ENCODE measurements at regions not wholly inside any gene's neighbourhood (a gene's known extent, or its start where the extent isn't known, plus 50 kb on each side); places are given as distances from the start of the nearest gene placed in this dataset.

DNA sequence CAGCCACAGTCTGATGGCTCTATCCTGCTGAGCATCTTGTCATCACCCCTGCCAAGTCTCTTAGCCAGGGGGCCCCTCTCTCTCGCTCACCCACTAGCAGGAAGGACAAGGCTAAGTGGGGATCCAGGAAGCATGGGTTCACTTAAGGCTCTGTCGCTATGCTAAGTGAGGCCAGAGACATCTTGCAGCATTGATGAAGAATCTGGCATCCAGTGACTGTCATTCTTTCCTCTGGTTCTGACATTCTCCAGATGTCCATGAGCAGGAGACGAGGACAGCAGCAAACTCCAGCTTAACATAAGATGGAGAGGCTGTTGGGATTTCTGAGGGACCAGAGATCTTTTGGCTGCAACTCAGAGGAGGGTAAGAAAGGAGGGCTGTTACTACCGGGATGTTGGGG is 230.2 kb downstream of the TSHZ3 start:
- DNase-seq = no peak

DNA sequence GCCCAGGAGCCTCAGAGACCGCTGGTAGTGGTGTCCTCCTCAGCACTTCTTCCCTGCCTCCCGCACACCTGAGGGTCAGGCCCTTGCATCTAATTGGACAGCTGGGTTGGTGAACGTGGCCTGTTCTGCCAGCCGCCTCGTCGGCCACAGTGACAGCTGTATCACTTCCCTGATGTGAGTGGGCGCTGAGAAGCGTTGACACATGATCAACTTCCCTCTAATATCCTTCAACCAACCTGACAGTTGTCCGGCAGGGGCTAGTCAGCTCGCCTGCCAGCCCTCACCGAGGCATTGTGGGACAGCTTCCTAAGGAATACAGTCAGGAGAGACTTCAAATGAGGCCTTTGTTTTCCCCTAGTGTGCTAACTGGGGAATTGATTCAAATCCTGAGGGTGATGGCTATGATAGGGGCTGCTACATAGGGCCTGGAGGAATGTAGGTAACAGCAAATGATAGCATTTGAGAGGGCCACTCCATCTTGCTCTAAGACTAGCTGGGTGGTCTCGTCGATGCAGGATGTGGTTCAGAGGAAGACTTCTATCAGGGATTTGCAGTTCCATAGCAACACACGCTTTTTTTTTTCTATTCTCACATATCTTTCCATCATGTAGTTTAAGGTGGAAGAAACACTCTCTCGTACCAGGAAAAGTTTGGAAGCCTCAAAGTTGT is 230.8 kb downstream of the TSHZ3 start:
- no peak for DNase-seq

DNA sequence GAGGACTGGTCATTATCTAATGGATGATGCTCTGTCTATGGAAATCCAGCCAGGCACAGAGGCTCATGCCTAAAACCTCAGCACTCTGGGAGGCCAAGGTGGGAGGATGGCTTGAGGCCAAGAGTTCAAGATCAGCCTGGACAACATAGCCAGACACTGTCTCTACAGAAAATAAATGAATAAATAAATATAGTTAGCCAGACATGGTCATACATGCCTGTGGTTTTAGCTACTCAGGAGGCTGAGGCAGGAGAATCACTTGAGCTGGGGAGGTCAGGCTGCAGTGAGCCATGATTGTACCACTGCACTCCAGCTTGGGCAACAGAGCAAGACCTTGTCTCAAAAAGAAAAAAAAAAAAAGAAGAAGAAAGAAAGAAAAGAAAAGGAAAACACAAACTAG is 234.7 kb downstream of the TSHZ3 start:
- DNase-seq = no peak

DNA sequence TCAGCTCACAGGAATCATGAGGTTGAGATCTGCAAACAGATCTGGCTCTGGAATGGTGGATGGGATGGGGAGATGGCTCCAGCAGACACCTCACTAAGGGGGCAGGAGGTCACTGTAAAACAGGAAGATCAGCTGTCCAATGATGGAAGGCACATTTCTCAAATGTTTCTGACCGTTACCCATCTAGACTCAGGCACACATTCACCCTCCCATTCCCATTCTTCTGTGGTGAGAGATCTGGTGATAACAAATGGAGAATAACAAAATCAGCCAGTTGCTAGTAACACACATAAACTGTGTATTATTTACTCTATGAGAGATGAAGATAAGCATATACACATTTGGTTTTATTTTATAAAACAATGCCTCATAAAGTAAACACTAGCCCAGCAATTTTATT is 235.9 kb downstream of the TSHZ3 start:
- DNase-seq = no peak

DNA sequence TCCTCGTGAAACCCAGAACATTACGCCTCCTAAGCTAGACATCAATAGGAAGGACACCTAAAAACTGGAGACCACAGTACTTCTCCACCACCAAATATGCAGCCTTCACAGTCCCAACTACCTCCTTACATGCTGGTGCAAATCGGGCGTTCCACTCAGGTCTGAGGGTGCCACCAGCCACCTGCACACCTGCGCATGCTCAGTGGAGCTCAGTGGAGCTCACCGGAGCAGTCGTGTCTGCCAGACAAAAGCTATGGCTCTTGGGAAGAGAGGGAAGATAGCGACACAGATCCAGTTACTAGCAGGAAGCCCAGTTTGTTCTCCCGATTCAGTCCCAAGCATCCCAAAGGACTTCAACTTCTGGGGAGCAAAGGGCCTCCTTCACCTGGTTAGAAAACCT is 237.1 kb downstream of the TSHZ3 start:
- peak in 1 of 3 experiments; percentile 10 for DNase-seq

DNA sequence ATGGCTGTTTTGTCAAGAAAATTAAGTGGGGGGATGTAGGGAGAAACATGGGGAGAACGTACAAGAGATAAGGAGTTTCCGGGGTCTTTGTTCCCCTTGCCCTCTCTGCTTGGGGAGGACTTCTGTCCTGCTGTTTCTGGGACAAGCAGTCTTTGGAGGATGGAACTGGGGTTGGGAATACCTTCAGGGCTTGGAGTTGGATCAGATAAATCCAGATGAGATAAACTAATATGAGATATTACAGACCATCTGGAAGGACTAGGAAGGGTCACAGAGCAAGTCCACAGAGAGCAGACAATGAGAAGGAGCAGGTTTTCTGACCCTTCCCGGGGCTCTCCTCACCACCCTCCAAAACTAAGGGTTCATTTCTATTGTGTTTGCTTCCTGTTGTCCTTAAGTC is 237.5 kb downstream of the TSHZ3 start:
- no peak for DNase-seq

DNA sequence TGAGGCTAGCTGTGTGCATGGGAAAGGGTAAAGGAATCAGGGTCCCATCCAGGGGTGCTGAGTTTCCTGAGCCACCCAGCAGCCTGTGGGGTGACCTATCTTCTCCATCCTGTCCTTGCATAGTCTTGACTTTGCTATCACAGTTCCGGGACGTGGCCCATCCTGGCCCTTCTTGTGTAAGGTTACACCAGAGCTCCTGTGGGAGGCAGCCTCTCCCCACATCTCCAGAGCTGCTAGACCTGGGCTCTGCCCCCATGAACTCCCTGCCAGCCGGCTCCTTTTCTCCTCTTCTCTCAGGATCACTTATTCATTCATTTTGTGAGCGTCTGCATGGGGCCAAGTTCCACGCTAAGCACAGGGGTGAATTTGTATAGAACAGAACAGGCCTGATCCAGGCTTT is 238.9 kb downstream of the TSHZ3 start:
- no peak for DNase-seq

DNA sequence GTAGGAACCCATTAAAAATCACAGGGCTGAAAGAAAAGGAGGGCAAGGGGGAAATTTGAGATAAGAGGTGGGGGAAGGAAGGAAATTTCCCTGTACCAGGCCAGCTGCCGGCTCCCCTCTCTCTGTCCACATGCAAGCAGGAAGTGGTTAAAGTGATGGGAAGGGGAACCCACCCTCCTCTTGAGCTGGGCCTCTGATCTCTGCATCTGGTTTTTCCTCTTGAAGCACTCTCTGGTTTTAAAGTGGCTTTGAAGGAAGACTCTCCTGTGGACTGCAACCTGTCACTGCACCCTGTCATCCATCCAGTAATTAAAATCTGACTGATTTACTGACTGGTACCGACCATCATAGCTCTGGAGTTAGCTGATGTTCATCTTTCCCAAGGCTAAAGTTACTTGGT is 239.6 kb downstream of the TSHZ3 start:
- no peak for DNase-seq

DNA sequence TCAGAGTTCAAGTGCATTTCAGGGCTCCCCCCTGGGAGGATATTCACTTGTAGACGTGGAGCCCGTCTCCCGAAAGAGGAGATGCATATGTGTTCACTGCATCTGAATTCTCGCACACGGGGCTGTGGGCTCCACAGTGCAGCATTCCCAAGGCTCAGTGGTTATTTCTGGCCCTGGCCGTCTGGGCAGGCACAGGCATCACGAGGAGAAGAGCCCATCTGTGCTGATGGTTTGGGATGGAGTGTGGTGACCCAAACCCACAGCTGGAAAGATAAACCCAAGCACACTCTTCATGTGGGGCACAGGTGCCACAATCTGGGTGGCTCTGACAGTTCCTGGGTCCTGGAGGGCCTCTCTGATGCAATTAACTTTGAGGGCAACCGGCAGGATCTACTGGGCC is 242.1 kb downstream of the TSHZ3 start:
- no peak for DNase-seq

DNA sequence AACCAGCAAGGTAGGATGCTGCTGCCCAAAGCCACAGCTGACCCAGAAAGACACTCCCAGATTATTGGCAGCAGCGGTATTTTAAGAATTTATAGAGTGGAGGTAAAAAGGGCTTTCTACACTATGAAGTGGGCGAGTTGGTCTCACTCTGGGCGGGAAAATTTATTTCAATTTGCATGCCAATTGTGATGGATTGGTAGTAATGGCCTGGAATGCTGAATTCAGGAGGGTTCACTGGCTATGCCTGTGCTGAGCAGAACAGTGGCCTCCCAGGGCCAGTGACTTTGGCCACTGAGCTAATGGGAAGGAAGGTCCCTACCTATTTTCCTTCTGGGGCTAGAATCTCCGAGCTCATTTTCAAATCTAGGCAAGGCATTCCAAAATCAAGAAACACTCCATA is 243.5 kb downstream of the TSHZ3 start:
- no peak for DNase-seq

DNA sequence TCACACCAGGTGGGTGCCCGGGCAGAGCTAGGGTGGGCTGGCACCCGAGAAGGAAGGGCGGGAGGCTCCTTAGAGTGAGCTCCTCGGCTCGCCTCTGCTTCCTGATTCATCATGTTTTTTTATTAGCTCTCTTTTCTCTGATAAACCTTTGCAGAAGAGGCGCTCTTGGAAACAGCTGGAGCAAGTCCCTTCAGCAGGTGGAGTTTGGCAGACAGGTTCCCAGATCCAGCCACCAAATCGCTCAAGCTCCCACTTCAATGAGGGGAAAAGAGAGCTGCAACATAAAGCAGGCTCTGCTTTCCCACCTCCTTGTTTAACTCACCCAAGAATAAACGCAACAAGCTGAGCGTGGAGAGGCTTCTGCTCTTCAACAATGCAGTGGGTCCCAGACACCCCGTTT is 244.8 kb downstream of the TSHZ3 start:
- no peak for DNase-seq

DNA sequence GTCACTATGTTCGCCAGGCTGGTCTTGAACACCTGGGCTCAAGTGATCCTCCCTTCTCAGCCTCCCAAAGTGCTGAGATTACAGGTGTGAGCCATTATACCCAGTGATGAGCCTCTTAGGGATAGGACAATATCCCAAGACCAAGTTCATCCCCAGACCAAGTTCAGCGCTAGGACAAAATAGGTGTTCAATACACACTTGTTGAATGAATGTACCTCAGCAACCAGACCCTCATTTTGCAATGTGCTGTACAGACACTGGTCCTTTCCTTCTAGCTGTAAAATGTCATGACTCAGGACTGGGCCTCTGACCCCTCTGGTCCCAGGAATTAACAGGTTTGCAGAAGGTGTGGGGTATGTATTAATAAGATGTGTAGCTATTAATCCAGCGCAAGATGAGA is 246.0 kb downstream of the TSHZ3 start:
- DNase-seq = no peak

DNA sequence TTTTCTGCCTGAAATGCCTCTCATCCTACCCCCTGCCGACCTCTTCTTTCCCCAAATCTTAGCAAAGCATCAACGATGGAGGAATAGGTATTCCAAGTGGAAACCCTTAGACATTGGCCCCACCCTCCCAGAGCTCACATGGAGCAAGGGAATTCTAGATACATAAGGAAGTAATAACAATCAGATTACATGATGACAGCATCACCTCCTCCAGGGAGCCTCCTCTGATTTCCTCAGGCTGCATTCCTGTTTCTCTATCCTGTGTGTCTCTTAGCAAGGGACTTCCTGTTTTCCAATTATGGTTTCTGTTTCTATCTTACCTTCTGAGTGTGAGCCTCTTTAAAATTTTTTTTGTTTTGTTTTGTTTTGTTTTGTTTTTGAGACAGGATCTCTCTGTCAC is 246.6 kb downstream of the TSHZ3 start:
- no peak for DNase-seq

DNA sequence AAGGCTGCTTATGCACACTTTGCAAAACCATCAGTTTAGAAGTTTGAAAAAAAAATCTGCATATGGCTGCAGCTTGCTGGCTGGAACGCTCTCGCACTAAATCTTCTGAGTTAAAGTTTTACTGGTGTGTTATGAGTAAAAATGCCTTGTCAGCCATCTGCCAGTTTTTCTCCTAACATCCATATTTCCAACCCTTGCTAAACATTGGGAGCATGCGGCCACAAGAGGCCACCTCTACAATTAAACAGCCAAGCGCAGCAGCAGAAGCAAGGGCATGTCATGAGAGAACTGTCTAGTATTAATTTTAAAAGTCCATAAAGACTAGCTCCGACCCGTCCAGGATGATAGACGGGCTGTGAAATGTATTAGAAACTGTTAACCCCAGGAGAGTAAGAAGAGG is 248.3 kb downstream of the TSHZ3 start:
- DNase-seq = no peak

DNA sequence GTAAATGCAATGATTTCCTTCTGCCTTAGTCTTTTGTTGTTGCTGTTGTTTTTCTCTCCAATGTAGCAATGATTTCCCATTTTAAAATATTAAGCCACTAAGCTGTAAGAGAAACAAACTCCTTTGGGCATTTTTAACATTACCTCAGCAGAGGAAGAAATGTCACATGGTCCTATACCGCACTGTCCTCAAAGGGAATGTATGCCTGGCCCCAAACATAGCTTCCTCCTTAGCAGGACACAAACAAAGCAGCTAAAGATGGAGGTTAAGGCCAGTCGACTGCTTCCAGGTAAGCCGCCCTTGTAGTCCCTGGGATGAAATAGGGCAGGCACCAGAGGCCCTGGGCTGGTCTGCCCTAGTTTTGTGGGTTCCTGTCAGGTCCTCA is 249.0 kb downstream of the TSHZ3 start:
- DNase-seq = no peak

DNA sequence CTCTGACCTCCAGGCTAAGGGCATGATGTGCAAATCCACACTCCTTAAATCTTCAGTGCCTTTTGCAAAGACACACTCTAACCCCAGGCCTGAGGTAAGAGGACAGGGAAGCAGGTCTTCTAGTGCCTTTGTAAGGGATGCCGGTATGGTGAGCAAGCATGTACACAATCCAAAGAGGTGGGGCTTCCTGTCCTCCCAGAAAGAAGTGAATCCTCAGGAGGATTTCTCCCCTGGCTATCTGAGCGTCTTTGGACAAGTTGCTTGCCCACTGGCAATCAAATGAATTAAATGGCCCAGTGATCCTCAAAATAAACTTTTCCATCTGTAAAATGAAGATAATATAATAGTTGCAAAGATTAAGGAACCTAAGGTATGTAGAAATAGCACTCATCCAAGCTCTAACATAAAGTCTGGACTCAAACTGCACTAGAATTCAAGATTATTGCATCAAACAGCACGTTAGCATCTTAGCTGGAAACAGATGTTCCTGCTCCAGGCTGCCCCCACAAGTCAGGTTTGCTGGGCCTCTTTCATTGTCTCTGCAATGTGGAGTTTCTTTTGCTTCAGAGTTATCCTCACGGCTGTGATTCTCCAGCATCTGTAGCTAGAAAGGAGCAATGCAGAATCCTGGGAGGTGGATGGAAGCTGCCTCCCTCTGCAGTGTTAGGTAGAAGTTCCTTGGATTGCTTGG is 249.6 kb downstream of the TSHZ3 start:
- no peak for DNase-seq

DNA sequence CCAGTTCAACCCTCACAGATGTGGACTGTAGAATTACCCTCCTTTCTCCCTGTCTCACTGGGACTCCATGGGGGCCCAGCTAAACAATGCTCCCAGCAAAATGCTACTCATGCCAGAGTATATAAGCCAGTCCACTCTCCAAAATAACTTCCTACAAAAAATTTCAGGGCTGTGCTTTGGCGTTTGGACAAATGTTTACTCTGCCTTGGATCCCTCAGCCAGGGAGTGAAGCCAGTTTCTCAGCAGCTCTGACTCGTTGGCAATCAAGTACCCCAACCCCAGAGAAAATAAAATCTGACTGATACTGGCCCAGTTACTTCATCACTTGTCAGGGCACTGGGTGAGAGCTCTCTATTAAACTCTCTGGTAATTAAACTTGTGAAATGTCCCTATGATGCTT is 250.4 kb downstream of the TSHZ3 start:
- DNase-seq = no peak

DNA sequence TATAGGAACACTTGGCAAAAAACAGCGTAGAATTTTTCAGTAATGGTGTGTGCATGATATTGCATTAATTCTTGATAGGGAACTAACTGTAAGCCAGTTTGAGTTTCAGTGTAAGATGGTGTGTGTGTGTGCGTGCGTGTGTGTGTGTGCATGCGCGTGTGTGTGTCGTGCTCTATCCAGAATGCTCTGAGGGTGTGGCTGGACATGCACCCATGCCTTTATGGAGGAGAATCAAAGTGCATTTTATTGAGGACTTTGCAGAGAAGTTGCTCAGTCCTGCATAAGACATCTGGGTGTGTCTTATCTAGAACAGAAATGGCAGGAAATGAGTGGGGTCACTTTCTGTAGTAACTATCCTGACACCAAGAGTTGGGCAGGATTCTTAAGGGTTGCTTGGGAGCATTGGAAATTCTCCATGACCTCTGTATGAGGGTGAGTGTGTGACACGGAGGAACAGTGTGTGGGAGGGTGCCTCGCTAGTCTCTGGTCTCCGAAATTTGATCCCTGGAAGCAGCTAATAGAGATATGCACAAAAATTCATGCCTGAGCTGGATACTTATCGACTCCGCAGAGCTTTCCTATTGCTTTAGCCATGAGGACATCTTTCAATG is 252.2 kb downstream of the TSHZ3 start:
- no peak for DNase-seq

DNA sequence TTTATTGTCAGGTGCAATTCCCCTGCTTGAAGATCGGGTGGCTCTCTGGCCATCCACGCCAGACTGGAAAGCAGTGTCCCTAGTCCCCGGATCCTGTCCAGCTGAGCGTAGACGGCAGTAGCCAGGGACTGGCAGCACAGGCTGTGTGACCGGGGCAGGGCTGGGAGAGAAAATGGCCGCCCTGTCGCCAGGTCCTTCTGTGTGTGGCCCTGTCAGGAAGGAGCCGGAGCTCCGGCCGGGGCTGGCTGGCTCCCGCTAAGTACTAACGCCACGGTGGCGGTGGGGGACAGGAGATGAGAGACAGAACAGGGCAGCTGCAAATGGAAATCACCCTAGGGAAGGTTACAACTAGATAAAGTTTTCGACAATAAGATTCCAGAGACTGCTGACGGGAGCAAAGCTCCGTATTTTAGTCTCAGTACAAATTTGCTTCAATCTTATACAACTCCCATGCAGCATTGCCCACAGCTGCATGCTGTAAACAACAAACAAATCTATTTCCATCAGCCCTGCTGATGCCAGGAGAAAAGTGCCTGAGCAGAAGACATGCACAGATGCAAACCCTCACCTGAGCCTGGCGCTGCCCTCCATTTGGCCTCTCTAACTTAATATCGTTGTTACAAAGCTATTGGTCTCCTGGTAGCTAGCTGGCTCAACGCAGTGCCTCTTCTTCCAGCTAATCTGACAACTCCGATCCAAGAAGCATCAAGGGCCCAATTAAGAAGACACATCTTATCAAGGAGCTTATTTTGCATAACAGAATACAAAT is 253.0 kb downstream of the TSHZ3 start:
- no peak for DNase-seq

DNA sequence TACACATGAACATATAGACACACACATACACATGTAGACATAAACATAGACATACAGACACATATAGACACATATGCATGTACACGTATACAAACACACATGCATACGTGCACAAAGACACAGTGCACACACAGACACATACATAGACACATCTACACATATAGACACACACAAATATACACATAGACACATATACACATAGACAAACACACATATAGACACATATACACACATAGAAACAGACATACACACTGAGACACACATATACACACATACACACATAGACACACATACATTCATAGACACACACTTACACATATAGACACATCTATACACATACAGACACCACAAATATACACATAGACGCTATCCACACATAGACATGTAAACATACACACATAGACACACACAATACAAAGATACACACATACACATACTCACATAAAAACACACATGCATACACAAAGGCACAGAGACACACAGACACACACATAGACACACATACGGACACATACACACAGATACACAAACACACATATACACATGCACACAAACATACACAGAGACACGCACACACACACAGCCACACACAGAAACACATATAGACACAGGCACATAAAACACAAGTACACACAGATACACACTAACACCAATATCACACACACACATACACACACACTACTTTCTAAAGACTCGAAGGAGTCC is 254.0 kb downstream of the TSHZ3 start:
- DNase-seq = no peak

DNA sequence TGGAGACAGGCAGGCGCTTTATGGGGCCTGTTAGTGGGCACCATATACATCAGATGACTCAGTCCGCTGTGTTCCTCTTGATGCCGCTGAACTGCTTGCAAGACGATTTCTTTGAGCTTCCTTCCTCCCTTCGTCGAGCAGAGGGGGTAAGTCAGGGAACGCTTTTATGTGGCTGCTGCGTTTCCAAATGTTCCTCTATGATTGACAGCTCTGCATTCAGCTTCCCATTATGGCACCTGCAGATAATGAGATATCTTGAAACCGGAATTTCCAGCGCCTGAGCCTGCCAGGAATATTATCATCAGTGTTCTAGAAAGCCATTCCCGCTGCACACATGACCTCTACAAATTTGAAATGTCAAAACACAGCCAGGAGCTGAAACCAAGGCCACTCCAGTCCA is 257.0 kb downstream of the TSHZ3 start:
- DNase-seq = no peak

DNA sequence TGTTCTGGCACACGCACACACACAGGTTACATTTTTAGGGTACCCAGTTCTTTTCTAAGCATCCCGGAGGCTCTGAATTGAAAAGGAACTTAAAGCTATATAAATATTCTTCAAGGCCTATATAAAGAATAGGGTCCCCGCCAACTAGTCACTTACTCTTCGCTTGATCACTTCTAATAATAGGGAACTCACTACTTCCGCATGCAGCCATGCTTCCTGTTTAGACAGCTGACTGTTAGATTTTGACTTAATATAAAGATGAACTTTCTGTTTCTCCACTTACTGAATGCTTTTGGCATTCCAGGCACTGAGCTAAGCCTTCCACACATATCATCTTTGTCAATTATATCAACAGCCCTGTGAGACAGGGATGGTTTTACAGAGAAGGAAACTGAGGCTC is 259.6 kb downstream of the TSHZ3 start:
- DNase-seq = no peak

DNA sequence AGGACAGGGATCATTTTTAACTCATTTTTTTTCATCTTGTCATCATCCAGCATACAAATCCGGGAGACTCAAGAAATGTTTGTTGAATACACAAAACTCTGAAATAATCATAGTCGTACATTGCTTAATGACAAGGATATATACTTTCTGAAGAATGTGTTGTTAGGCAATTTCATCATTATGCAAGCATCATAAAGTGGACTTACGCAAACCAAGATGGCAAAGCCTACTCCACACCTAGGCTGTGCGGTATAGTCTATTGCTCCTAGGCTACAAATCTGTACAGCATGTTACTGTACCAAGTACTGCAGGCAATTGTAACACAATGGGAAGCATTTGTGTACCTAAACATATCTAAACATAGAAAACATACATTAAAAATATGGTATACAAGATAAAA is 264.1 kb downstream of the TSHZ3 start:
- DNase-seq = no peak

Measured in NCI-H1417 (cell line).